Liver (tissue), 8 donors: ENCODE measurements at regions not wholly inside any gene's neighbourhood (a gene's known extent, or its start where the extent isn't known, plus 50 kb on each side); places are given as distances from the start of the nearest gene placed in this dataset.

Source experiments
- DNase-seq: peaks from one replicate; pipeline ENCODE4 v3.0.0-alpha.2; 2017; ENCODE audit warnings: low spot score
- H3K27ac ChIP-seq, 2 donors: one replicate each; pipeline ENCODE4 v1.7.0; 2013; ENCODE audit warnings: inconsistent platforms in 2 of 2, low read length in 2 of 2, control low read depth in 1 of 2, low read depth in 1 of 2, mild to moderate bottlenecking in 1 of 2
- H3K27me3 ChIP-seq, 4 donors: one replicate each; pipeline versions ENCODE4 v1.6.1 to v1.7.0; 2013; ENCODE audit warnings: low read length in 3 of 4, inconsistent platforms in 1 of 4, mild to moderate bottlenecking in 1 of 4, moderate library complexity in 1 of 4; ENCODE audit not compliant: control insufficient read depth in 4 of 4, insufficient read depth in 4 of 4
- H3K36me3 ChIP-seq, 4 donors: one replicate each; pipeline versions ENCODE4 v1.6.1 to v1.7.0; 2013; ENCODE audit warnings: low read length in 3 of 4, mild to moderate bottlenecking in 3 of 4, low read depth in 1 of 4, moderate library complexity in 1 of 4; ENCODE audit not compliant: control insufficient read depth in 4 of 4, insufficient read depth in 3 of 4
- H3K4me1 ChIP-seq, 4 donors: one replicate each; pipeline versions ENCODE4 v1.6.1 to v1.7.0; 2013; ENCODE audit warnings: low read length in 3 of 4, mild to moderate bottlenecking in 3 of 4, moderate library complexity in 1 of 4; ENCODE audit not compliant: control insufficient read depth in 4 of 4, insufficient read depth in 4 of 4
- H3K4me3 ChIP-seq, 3 donors: one replicate each; pipeline versions ENCODE4 v1.6.1 to v1.7.0; 2013; ENCODE audit warnings: low read length in 3 of 3, control low read depth in 1 of 3, low read depth in 1 of 3, mild to moderate bottlenecking in 1 of 3
- H3K9ac ChIP-seq, 2 donors: one replicate each; pipeline ENCODE4 v1.7.0; 2013; ENCODE audit warnings: low read length in 2 of 2, mild to moderate bottlenecking in 2 of 2, moderate library complexity in 2 of 2, control low read depth in 1 of 2, low read depth in 1 of 2
- H3K9me3 ChIP-seq, 4 donors: one replicate each; pipeline versions ENCODE4 v1.6.1 to v1.7.0; 2013; ENCODE audit warnings: low read length in 3 of 4; ENCODE audit not compliant: control insufficient read depth in 4 of 4
- ATF3 ChIP-seq: IDR thresholded peaks from 2 replicates; pipeline ENCODE4 v1.6.1; 2016; ENCODE audit warnings: antibody characterized with exemption
- CTCF ChIP-seq: fragments of 150-350 bp; IDR thresholded peaks from 2 replicates; pipeline ENCODE4 v1.5.1; 2017; ENCODE audit warnings: improper control_type of control experiment, low read depth, low read length; ENCODE audit not compliant: missing input control
- EGR1 ChIP-seq, 2 donors: IDR thresholded peaks; 2 replicates each; pipeline ENCODE4 v1.6.1; 2016 to 2018; ENCODE audit warnings: antibody characterized with exemption in 2 of 2, low read depth in 2 of 2
- FOXA2 ChIP-seq: IDR thresholded peaks from 2 replicates; pipeline ENCODE4 v1.6.1; 2016; ENCODE audit warnings: antibody characterized with exemption
- GABPA ChIP-seq, 2 donors: IDR thresholded peaks in 1 of 2; conservative IDR thresholded peaks in 1 of 2; 2 replicates each; pipeline ENCODE4 v1.6.1; 2016; ENCODE audit warnings: antibody characterized with exemption in 2 of 2, mild to moderate bottlenecking in 1 of 2, moderate library complexity in 1 of 2
- HNF4A ChIP-seq, 2 donors: conservative IDR thresholded peaks; 2 replicates each; pipeline ENCODE4 v1.6.1; 2016; ENCODE audit warnings: antibody characterized with exemption in 2 of 2, mild to moderate bottlenecking in 2 of 2
- HNF4G ChIP-seq: IDR thresholded peaks from 2 replicates; pipeline ENCODE4 v1.6.1; 2016; ENCODE audit warnings: antibody characterized with exemption
- JUND ChIP-seq, 2 donors: IDR thresholded peaks; 2 replicates each; pipeline ENCODE4 v1.6.1; 2016; ENCODE audit warnings: antibody characterized with exemption in 2 of 2
- MAX ChIP-seq: IDR thresholded peaks from 2 replicates; pipeline ENCODE4 v1.6.1; 2016; ENCODE audit warnings: antibody characterized with exemption
- NR2F2 ChIP-seq: IDR thresholded peaks from 2 replicates; pipeline ENCODE4 v1.6.1; 2016; ENCODE audit warnings: antibody characterized with exemption
- REST ChIP-seq: IDR thresholded peaks from 2 replicates; pipeline ENCODE4 v1.6.1; 2016; ENCODE audit warnings: antibody characterized with exemption, mild to moderate bottlenecking
- RXRA ChIP-seq, 2 donors: IDR thresholded peaks; 2 replicates each; pipeline ENCODE4 v1.6.1; 2017 to 2018; ENCODE audit warnings: antibody characterized with exemption in 2 of 2, mild to moderate bottlenecking in 1 of 2
- SP1 ChIP-seq: IDR thresholded peaks from 2 replicates; pipeline ENCODE4 v1.6.1; 2018; ENCODE audit warnings: antibody characterized with exemption, mild to moderate bottlenecking
- TAF1 ChIP-seq: conservative IDR thresholded peaks from 2 replicates; pipeline ENCODE4 v1.6.1; 2016; ENCODE audit warnings: antibody characterized with exemption, mild to moderate bottlenecking
- YY1 ChIP-seq: IDR thresholded peaks from 2 replicates; pipeline ENCODE4 v1.6.1; 2016; ENCODE audit warnings: antibody characterized with exemption, mild to moderate bottlenecking
- ZBTB33 ChIP-seq: IDR thresholded peaks from 2 replicates; pipeline ENCODE4 v1.6.1; 2016; ENCODE audit warnings: antibody characterized with exemption
- WGBS: extraction: QIAGEN DNeasy Blood & Tissue Kit; methylation state at CpG from one replicate; pipeline ENCODE4 v1.1.7; 2013; 5-methylcytosine and 5-hydroxymethylcytosine counted together
- donor health status: healthy.
- donor health status: healthy.
- donor health status: healthy.
- donor health status: healthy.
- donor health status: healthy.

GRCh38 chr1:222136869-222137268 is 395.0 kb upstream of the DUSP10 start:
- 90% methylated on average over 1 of the region's 1 CpG for WGBS
- H3K27ac ChIP-seq: no peak overlapping the region
- H3K27me3 ChIP-seq: no peaks in the 10 kb centered on the region
- no peaks in the 10 kb centered on the region for H3K4me1 ChIP-seq
- no peak for DNase-seq
- H3K9me3 ChIP-seq: no peaks in the 10 kb centered on the region
- no peak overlapping the region for H3K9ac ChIP-seq
- H3K4me3 ChIP-seq: no peak overlapping the region
- no peaks in the 10 kb centered on the region for H3K36me3 ChIP-seq
- TF ChIP-seq EGR1 (IDR thresholded peaks at IDR 0.05; ENCODE audit: low read depth in 2 of 2) (no peak), ZBTB33 (no peak), SP1 (no peak), GABPA (IDR thresholded peaks at IDR 0.05 in 1 of 2, conservative IDR thresholded peaks at IDR 0.05 in 1 of 2) (no peak), REST (no peak), FOXA2 (no peak), ATF3 (no peak), TAF1 (no peak), CTCF (no peak), HNF4G (no peak), HNF4A (conservative IDR thresholded peaks at IDR 0.05) (no peak), JUND (IDR thresholded peaks at IDR 0.05) (no peak), YY1 (no peak), MAX (no peak), RXRA (IDR thresholded peaks at IDR 0.05) (no peak)

- no peak for TF ChIP-seq ATF3
- no peak for TF ChIP-seq CTCF
- TF ChIP-seq JUND (IDR thresholded peaks at IDR 0.05): no peak
- TF ChIP-seq EGR1 (IDR thresholded peaks at IDR 0.05; ENCODE audit: low read depth in 2 of 2): no peak
- no peak for TF ChIP-seq FOXA2
- TF ChIP-seq NR2F2: no peak
- H3K27ac ChIP-seq: no peak overlapping the region
- DNase-seq: no peak
- H3K36me3 ChIP-seq: no peaks in the 10 kb centered on the region
- H3K9ac ChIP-seq: no peak overlapping the region
- no peaks in the 10 kb centered on the region for H3K9me3 ChIP-seq
- no peak overlapping the region for H3K4me3 ChIP-seq
- H3K27me3 ChIP-seq: no peaks in the 10 kb centered on the region
- no peaks in the 10 kb centered on the region for H3K4me1 ChIP-seq
Observed at GRCh38 chr1:222129041-222129440, 387.2 kb upstream of the DUSP10 start.
